NCI-H1092 (cell line): ENCODE measurements at regions not wholly inside any gene's neighbourhood (a gene's known extent, or its start where the extent isn't known, plus 50 kb on each side); places are given as distances from the start of the nearest gene placed in this dataset.
"Not testable (repeated sequence)": the region's sequence is repeated elsewhere in the genome, so short reads cannot be mapped to it uniquely, and the experiment has no call there.

Experiments
- DNase-seq: peaks from one replicate; lab custom pipeline; 2025; lab: John Stamatoyannopoulos, UW

DNA sequence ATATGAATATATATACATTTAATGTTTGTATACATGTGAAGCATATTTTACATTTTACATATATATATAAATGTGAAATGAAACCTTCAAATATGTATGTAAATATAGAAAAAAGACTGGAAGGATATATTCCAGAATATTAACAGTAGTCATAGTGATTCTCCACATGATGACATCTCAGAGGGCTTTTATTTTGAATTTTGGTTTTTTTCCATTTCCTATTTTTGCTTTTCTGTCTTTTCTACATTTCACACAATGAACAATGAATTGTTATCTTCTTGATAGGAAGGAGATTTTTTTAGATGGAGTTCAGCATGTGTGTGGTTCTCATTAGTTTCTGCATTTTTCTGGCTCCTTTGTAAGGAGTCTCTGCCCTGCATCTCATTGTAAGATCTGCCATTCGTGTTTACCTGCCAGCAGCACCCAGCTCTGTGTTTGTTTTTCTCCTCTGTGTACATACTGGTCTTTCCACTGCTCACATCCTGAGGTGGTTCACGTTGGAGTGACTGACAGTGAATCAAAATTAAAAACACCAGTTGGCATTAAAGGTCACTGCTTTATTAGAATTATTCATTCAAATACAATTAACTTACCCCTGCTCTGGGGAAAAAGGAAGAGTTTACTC lies 425.3 kb upstream of the MDFIC2 start:
- peak; percentile 37 for DNase-seq

DNA sequence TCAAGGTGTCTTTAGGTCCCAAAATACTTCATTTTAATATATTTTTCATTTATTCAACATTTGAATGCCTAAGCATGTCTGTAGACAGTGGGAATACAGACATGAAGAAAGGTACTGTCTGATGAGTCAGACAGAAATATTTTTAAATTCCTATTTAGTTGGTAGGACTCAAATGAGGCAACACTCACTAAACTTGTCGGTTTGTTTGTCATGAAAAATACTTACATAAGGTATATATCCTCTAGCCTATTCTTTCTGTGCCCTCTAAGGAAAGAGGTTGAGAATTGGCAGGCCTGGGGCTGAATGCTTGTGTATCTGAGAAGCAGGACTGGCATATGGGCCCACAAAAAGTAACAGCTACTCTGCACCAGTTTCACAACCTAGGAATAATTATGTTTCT lies 423.6 kb upstream of the MDFIC2 start:
- DNase-seq: no peak

GRCh38 chr3:70734756-70735155 lies 422.3 kb upstream of the MDFIC2 start:
- no peak for DNase-seq

GRCh38 chr3:70731046-70731445 lies 418.6 kb upstream of the MDFIC2 start:
- DNase-seq: no peak

- no peak for DNase-seq
Measured at GRCh38 chr3:70729845-70730244, 417.4 kb upstream of the MDFIC2 start.

GRCh38 chr3:70728311-70728710 lies 415.9 kb upstream of the MDFIC2 start:
- no peak for DNase-seq

DNA sequence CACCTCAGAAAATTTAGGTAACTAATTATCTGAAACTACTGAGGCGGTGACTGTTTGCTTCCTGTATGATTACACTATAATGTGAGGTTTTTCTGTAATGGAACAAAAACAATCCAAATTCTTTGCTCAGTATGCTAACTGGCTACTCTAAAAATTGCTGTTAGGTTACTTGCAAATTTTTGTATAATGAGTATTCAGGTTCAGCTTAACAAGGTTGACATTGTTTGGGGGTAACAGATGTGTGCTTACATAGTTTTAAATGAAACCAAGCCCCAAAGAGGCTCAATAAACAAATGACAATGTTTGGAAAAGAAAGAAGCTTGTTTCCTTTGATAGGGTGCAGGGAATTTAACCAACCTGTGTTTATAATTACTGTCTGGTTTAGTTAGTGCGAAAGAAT lies 414.5 kb upstream of the MDFIC2 start:
- no peak for DNase-seq

DNA sequence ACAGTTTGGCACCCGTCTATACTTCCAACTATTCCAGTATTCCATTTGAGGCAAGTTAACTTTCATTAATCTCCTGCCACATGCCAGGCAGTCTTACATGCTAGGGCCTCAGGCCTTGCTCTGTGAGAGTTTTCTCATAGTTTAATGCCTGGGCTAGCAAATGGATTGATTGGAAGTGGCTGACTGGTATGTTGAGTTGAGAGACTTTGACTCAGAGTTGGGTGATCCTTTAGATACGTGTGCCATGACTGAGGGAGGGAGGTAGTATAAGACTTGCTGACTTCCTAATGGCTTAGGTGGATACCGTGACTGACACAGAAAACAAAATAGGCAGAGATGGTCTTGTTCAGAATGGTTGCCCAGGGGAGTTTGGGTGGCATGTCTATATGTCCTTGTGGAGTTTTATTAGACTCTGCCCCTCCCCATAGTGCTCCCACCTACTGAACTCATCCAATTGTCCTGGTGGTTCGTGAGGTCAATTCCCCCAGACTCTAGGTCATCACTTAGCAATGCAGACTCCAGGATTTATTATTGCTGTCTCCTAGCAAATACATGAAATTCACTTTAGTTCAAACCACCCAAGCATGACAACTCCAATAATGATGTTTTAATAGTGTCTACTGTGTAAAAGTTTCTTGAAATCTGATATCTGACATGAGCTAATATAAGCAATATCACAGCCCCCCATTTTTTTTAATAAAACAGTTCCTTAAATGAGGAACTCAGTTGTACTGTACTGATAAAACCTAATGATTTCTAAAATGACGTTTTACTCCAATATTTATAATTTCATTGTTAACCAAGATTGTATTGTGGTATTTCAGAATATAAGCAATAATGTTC lies 413.9 kb upstream of the MDFIC2 start:
- no peak for DNase-seq

DNA sequence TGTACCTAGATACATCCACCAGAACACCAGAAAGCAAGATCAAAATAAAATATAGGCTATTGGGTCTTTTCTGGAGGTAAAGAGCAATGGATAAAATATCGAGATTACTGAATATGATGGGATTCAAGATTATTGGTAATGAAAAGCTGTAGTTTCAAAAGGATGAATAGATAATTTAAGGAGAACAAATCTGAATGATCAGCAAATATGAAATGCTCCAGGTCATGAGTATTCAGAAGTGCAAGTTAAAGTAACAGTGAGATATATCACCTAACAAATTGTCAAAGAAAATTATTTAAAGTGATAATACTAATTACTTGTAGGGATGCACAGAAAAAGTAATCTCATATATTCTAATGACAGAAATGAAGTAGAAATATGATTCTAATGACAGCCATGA lies 409.6 kb upstream of the MDFIC2 start:
- no peak for DNase-seq

GRCh38 chr3:70716832-70717231 lies 404.4 kb upstream of the MDFIC2 start:
- DNase-seq: no peak

- DNase-seq: no peak
Measured at GRCh38 chr3:70712449-70713082, 400.1 kb upstream of the MDFIC2 start.

GRCh38 chr3:70703305-70704102 lies 391.1 kb upstream of the MDFIC2 start:
- no peak for DNase-seq

- no peak for DNase-seq
Measured at GRCh38 chr3:70702132-70702531, 389.7 kb upstream of the MDFIC2 start.

GRCh38 chr3:70684701-70685100 lies 372.3 kb upstream of the MDFIC2 start:
- no peak for DNase-seq

- DNase-seq: not testable (repeated sequence)
Measured at GRCh38 chr3:70675810-70676209, 363.4 kb upstream of the MDFIC2 start.

GRCh38 chr3:70658513-70659310 lies 346.3 kb upstream of the MDFIC2 start:
- no peak for DNase-seq

- no peak for DNase-seq
Measured at GRCh38 chr3:70657454-70657853, 345.0 kb upstream of the MDFIC2 start.

- DNase-seq: no peak
Measured at GRCh38 chr3:70647823-70648222, 335.4 kb upstream of the MDFIC2 start.

GRCh38 chr3:70647094-70647493 lies 334.7 kb upstream of the MDFIC2 start:
- no peak for DNase-seq

DNA sequence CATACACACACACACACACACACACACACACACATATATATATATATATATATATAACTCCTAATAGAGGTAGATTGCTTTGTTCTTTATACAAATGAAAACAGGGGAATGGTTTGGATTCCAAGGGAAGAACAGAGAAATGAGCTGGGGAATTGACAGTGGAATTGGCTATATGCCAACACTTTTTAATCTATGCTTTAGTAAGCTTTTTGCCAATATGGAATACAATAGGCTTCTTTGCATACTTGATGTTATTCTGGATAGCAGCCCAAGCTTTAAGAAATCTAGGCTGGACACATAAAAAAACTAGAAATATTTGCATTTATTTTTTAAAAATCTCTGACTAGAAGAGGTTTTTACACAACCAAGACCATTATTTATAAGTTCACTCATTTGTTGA lies 334.2 kb upstream of the MDFIC2 start:
- no peak for DNase-seq

DNA sequence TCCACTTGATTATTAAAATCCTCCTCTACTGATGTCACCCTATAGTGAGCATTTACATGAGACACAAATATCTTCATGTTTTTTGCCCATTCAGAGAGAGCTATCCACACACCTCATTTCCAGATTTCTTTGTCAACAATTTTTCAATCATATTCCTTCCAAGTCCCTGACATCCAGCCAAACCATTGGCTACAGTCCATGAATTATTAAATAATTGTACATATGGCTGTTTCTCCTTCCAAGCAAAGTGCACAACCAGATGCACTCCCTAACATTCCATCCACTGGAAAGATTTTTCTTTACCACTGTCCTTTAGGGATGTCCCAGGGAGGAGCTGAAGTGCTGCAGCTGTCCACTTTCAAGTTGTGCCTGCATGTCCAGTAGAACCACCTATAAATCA lies 328.0 kb upstream of the MDFIC2 start:
- DNase-seq: no peak

DNA sequence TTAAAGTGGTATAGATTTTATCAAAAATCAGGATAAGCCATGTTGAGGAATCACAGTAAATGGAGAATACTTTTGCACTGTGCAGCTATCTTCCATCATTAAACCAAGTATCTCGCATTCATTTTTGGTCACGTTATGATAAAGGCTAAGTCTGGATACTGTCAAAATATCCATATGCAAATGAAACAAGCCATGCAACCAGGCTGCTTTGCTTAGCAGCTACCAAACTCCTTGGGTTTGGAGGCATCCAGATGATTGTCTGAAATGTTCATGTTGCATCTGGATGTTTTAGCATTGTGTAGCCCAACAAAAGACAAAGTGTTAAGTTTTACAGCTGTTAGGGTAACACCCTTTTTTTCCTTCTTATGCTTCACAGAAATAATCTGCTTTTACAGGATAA lies 322.9 kb upstream of the MDFIC2 start:
- DNase-seq: no peak
